ENCODE measurements at regions not wholly inside any gene's neighbourhood (a gene's known extent, or its start where the extent isn't known, plus 50 kb on each side); places are given as distances from the start of the nearest gene placed in this dataset.

DNA sequence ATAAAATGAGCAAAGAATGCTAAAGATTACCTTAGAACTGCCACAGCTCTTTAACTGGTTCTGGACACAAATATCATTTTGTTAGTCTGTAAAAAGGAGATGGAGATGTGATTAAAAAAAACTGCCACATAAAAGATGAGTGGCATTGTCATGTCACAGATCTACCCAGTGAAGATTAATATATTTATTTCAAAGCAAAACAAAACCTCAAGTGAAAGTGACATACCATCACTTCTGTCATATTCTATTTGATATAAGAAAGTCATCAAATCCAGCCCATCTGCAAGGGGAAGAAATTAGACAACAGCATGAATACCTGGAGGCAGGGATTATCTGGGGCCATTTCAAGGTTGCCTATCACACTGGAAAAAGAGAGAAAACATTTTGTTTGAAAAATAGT is 417.6 kb upstream of the LRRTM4 start:
- Histone ChIP-seq H3K27me3 (ENCODE audit: insufficient read depth, low read length, poor library complexity, severe bottlenecking) (no peaks in the 10 kb centered on the region), H3K9ac (ENCODE audit: low read depth, low read length, poor library complexity, severe bottlenecking) (no peak overlapping the region), H3K4me3 (ENCODE audit: low read length, poor library complexity, severe bottlenecking) (no peak overlapping the region)

GRCh38 chr2:77954931-77955330 is 432.8 kb upstream of the LRRTM4 start:
- Histone ChIP-seq H3K79me2 (ENCODE audit: insufficient read depth, low read length) (no peaks in the 10 kb centered on the region), H3K4me2 (ENCODE audit: low read depth, low read length, poor library complexity, severe bottlenecking) (no peak overlapping the region), H4K20me1 (ENCODE audit: insufficient read depth, low read length, poor library complexity, severe bottlenecking) (no peaks in the 10 kb centered on the region), H2AFZ (ENCODE audit: low read length) (no peak overlapping the region), H3K36me3 (ENCODE audit: insufficient read depth, low read length) (no peaks in the 10 kb centered on the region), H3K4me1 (ENCODE audit: insufficient read depth, low read length, poor library complexity, severe bottlenecking) (no peaks in the 10 kb centered on the region), H3K9me2 (replicated peaks; ENCODE audit: low read depth, low read length) (no peaks in the 10 kb centered on the region), H3K9me3 (ENCODE audit: insufficient read depth, low read depth, low read length) (no peaks in the 10 kb centered on the region), H3K27me3 (ENCODE audit: insufficient read depth, low read length, poor library complexity, severe bottlenecking) (no peaks in the 10 kb centered on the region), H3F3A (ENCODE audit: low read depth) (no peaks in the 10 kb centered on the region), H3K4me3 (ENCODE audit: low read length, poor library complexity, severe bottlenecking) (no peak overlapping the region), H3K9ac (ENCODE audit: low read depth, low read length, poor library complexity, severe bottlenecking) (no peak overlapping the region)
- TF ChIP-seq, protein P1, sequence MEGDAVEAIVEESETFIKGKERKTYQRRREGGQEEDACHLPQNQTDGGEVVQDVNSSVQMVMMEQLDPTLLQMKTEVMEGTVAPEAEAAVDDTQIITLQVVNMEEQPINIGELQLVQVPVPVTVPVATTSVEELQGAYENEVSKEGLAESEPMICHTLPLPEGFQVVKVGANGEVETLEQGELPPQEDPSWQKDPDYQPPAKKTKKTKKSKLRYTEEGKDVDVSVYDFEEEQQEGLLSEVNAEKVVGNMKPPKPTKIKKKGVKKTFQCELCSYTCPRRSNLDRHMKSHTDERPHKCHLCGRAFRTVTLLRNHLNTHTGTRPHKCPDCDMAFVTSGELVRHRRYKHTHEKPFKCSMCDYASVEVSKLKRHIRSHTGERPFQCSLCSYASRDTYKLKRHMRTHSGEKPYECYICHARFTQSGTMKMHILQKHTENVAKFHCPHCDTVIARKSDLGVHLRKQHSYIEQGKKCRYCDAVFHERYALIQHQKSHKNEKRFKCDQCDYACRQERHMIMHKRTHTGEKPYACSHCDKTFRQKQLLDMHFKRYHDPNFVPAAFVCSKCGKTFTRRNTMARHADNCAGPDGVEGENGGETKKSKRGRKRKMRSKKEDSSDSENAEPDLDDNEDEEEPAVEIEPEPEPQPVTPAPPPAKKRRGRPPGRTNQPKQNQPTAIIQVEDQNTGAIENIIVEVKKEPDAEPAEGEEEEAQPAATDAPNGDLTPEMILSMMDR (conservative IDR thresholded peaks at IDR 0.05; ENCODE audit: low read length), result peak; percentile 46
- TF ChIP-seq EZH2phosphoT487 (IDR thresholded peaks at IDR 0.05; ENCODE audit: borderline replicate concordance), result no peak

More for the DNA sequence above, 417.6 kb upstream of the LRRTM4 start:
- Histone ChIP-seq H3K36me3 (ENCODE audit: insufficient read depth, low read length) (no peaks in the 10 kb centered on the region), H3K9me2 (replicated peaks; ENCODE audit: low read depth, low read length) (no peaks in the 10 kb centered on the region), H3F3A (ENCODE audit: low read depth) (no peaks in the 10 kb centered on the region), H3K4me2 (ENCODE audit: low read depth, low read length, poor library complexity, severe bottlenecking) (no peak overlapping the region), H3K4me1 (ENCODE audit: insufficient read depth, low read length, poor library complexity, severe bottlenecking) (no peaks in the 10 kb centered on the region), H3K79me2 (ENCODE audit: insufficient read depth, low read length) (no peaks in the 10 kb centered on the region), H4K20me1 (ENCODE audit: insufficient read depth, low read length, poor library complexity, severe bottlenecking) (no peaks in the 10 kb centered on the region), H3K9me3 (ENCODE audit: insufficient read depth, low read depth, low read length) (no peaks in the 10 kb centered on the region), H2AFZ (ENCODE audit: low read length) (no peak overlapping the region)
- TF ChIP-seq, protein P1 (conservative IDR thresholded peaks at IDR 0.05; ENCODE audit: low read length), result no peak
- no peak for TF ChIP-seq EZH2phosphoT487 (IDR thresholded peaks at IDR 0.05; ENCODE audit: borderline replicate concordance)

GRCh38 chr2:77962943-77963342 is 440.8 kb upstream of the LRRTM4 start:
- no peaks in the 10 kb centered on the region for H4K20me1 ChIP-seq (ENCODE audit: insufficient read depth, low read length, poor library complexity, severe bottlenecking)
- no peaks in the 10 kb centered on the region for H3F3A ChIP-seq (ENCODE audit: low read depth)
- no peak overlapping the region for H3K4me3 ChIP-seq (ENCODE audit: low read length, poor library complexity, severe bottlenecking)
- H3K79me2 ChIP-seq (ENCODE audit: insufficient read depth, low read length), result no peaks in the 10 kb centered on the region
- TF ChIP-seq, protein P1 (conservative IDR thresholded peaks at IDR 0.05; ENCODE audit: low read length), result no peak
- TF ChIP-seq EZH2phosphoT487 (IDR thresholded peaks at IDR 0.05; ENCODE audit: borderline replicate concordance), result no peak
- no peak overlapping the region for H3K4me2 ChIP-seq (ENCODE audit: low read depth, low read length, poor library complexity, severe bottlenecking)
- no peaks in the 10 kb centered on the region for H3K9me3 ChIP-seq (ENCODE audit: insufficient read depth, low read depth, low read length)
- H3K9me2 ChIP-seq (replicated peaks; ENCODE audit: low read depth, low read length), result no peaks in the 10 kb centered on the region
- H2AFZ ChIP-seq (ENCODE audit: low read length), result no peak overlapping the region
- H3K4me1 ChIP-seq (ENCODE audit: insufficient read depth, low read length, poor library complexity, severe bottlenecking), result no peaks in the 10 kb centered on the region
- no peak overlapping the region for H3K9ac ChIP-seq (ENCODE audit: low read depth, low read length, poor library complexity, severe bottlenecking)
- no peaks in the 10 kb centered on the region for H3K27me3 ChIP-seq (ENCODE audit: insufficient read depth, low read length, poor library complexity, severe bottlenecking)
- no peaks in the 10 kb centered on the region for H3K36me3 ChIP-seq (ENCODE audit: insufficient read depth, low read length)

All from Loucy (cell line).